ENCODE measurements at regions not wholly inside any gene's neighbourhood (a gene's known extent, or its start where the extent isn't known, plus 50 kb on each side); places are given as distances from the start of the nearest gene placed in this dataset.
A peak's percentile ranks its signal among the peaks of the same experiment; 100 is the strongest.

DNA sequence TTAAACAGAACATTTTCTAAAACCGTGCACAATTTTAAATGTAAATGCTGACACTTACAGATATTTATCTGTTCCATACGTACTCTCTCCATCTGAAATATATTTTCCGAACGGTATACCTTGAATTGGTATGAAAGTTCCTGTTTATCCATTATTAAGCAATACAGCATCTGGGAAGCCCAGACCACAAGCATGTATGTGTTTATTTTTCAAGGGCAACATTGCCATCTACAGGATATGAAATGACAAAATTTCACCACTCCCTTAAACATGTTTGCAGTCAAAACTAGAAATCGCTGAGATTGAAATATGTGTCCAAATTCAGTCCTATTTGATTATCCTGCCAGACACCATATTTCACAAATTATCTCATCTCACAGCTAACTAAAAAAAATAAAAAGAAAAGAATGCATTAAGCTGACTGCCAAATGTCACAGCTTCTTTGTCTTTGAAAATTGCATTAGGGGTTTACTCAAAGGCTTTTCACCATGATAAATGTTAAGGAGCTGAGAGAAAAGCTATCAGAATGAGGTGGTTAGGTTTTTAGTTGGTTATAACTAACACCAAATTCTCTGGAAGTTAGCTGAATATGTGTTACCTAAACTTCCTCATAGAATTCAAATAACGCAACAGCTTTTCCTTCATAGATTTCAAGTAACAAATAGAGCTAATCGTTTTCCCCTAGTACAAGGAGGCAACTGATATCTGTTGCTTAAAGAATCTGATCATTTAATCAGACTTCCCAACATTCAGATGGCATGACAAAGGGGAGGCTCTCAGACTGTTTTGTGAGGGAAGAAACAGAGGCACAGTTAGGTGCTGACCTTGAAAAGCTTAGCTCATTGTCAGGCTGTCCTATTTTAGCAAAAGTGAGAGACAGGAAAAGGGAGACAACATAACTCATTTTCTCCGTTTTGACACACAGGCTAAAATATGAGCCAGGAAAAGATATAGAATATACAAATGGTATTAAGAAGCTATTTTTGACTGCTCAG lies 533.1 kb downstream of the TBL1XR1 start:
- Histone ChIP-seq H3K9me3 (ENCODE audit: control extremely low read depth in 1 of 5, control insufficient read depth in 4 of 5, insufficient read depth in 2 of 5, low read depth in 1 of 5, low read length in 4 of 5) (no peaks in the 10 kb centered on the region), H3K4me3 (ENCODE audit: control insufficient read depth in 1 of 7, extremely low read depth in 1 of 7, insufficient read depth in 4 of 7, low read depth in 2 of 7, low read length in 6 of 7) (peak overlapping the region in 1 of 7 experiments; percentile 34), H3K27me3 (replicated peaks in 2 of 5; ENCODE audit: control insufficient read depth in 4 of 5, insufficient read depth in 5 of 5, low read length in 4 of 5) (no peaks in the 10 kb centered on the region), H3K27ac (ENCODE audit: insufficient read depth in 1 of 2, low read depth in 1 of 2, low read length in 2 of 2, poor library complexity in 1 of 2, severe bottlenecking in 2 of 2) (peak overlapping the region in 1 of 2 experiments; percentile 58), H3K36me3 (ENCODE audit: control insufficient read depth in 4 of 4, insufficient read depth in 4 of 4, low read length in 3 of 4) (no peaks in the 10 kb centered on the region), H3K4me1 (ENCODE audit: control extremely low read depth in 1 of 4, control insufficient read depth in 4 of 4, insufficient read depth in 4 of 4, low read length in 3 of 4) (peaks cover 0 to 18% (median 3%) of the 10 kb centered on the region in 4 experiments)
- ChIA-PET POLR2A (interaction anchor here (0.5 kb wide), 1 partner anchor 244 kb away, joined by 3 read pairs; no protein-coding TSS in a partner anchor), CTCF (interaction anchor here (0.5 to 1.3 kb wide), 4 partner anchors 15 to 1721 kb away, joined by 3 read pairs; no protein-coding TSS in a partner anchor)
- WGBS (ENCODE audit: insufficient coverage): 0% methylated on average over 2 of the region's 8 CpGs
- DNase-seq: peak; percentile 72 to 79 (median 72)

DNA sequence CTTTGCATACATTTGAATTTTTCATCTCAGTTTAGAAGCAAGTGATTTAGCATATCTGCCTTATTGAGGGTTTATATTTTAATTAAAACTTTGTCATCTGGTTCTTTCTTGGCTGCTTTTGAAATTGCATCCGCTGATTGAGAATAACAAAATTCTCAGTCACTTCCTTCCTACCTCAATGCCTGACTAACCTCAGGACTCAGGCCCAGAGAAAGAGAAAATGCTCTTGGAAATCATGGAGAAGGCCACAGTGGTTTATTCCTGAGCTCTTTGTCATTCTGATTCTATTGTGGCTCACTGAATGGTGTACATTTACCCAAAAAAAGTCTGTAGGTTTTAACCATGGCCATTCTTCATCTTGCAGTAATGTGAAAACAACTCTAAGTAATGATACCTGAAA lies 533.9 kb downstream of the TBL1XR1 start:
- H3K27me3 ChIP-seq (replicated peaks in 2 of 5; ENCODE audit: control insufficient read depth in 4 of 5, insufficient read depth in 5 of 5, low read length in 4 of 5): no peaks in the 10 kb centered on the region
- no CpG with 5 or more reads among the region's 1 CpG for WGBS (ENCODE audit: insufficient coverage)
- POLR2A ChIA-PET: no interaction called here

DNA sequence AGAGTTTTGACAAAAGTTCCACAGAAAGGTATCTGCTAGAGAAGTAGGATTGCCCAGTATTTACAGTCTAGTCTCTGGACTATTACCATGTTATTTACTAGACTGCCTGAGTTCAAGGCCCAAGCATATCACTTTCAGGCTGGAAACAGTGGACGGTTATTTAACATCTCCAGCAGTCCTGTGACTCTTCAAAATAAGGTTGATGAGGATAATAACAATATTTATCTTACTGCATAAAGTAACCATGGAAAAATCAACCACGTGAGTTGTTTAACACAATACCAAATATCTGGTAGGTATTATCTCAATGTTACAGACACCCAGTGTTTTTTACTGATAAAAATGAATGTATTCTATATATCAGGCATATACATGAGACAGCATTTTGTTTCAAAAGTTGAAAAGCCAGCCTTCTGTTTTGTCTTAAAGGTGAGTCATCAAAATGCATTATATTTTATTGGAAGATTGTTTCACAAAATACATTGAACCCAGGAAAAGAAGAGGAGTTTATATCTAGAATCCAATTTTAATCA lies 535.8 kb downstream of the TBL1XR1 start:
- Histone ChIP-seq H3K27me3 (replicated peaks in 2 of 5; ENCODE audit: control insufficient read depth in 4 of 5, insufficient read depth in 5 of 5, low read length in 4 of 5) (no peaks in the 10 kb centered on the region), H3K36me3 (ENCODE audit: control insufficient read depth in 4 of 4, insufficient read depth in 4 of 4, low read length in 3 of 4) (no peaks in the 10 kb centered on the region), H3K4me1 (ENCODE audit: control extremely low read depth in 1 of 4, control insufficient read depth in 4 of 4, insufficient read depth in 4 of 4, low read length in 3 of 4) (peaks cover 0 to 18% (median 3%) of the 10 kb centered on the region in 4 experiments), H3K27ac (ENCODE audit: insufficient read depth in 1 of 2, low read depth in 1 of 2, low read length in 2 of 2, poor library complexity in 1 of 2, severe bottlenecking in 2 of 2) (peak overlapping the region; percentile 56 to 89), H3K9me3 (ENCODE audit: control extremely low read depth in 1 of 5, control insufficient read depth in 4 of 5, insufficient read depth in 2 of 5, low read depth in 1 of 5, low read length in 4 of 5) (no peaks in the 10 kb centered on the region), H3K4me3 (ENCODE audit: control insufficient read depth in 1 of 7, extremely low read depth in 1 of 7, insufficient read depth in 4 of 7, low read depth in 2 of 7, low read length in 6 of 7) (no peak overlapping the region)
- no CpG with 5 or more reads among the region's 2 CpGs for WGBS (ENCODE audit: insufficient coverage)
- POLR2A ChIA-PET: no interaction called here
- CTCF ChIA-PET: no interaction called here
- peak; percentile 68 to 91 (median 78) for DNase-seq

More for the DNA sequence above, 533.9 kb downstream of the TBL1XR1 start:
- H3K4me1 ChIP-seq (ENCODE audit: control extremely low read depth in 1 of 4, control insufficient read depth in 4 of 4, insufficient read depth in 4 of 4, low read length in 3 of 4): peaks cover 0 to 18% (median 3%) of the 10 kb centered on the region in 4 experiments
- no peaks in the 10 kb centered on the region for H3K9me3 ChIP-seq (ENCODE audit: control extremely low read depth in 1 of 5, control insufficient read depth in 4 of 5, insufficient read depth in 2 of 5, low read depth in 1 of 5, low read length in 4 of 5)
- peak in 2 of 3 donors; percentile 13 to 22 for DNase-seq
- peak overlapping the region in 1 of 2 experiments; percentile 58 for H3K27ac ChIP-seq (ENCODE audit: insufficient read depth in 1 of 2, low read depth in 1 of 2, low read length in 2 of 2, poor library complexity in 1 of 2, severe bottlenecking in 2 of 2)
- no peaks in the 10 kb centered on the region for H3K36me3 ChIP-seq (ENCODE audit: control insufficient read depth in 4 of 4, insufficient read depth in 4 of 4, low read length in 3 of 4)
- H3K4me3 ChIP-seq (ENCODE audit: control insufficient read depth in 1 of 7, extremely low read depth in 1 of 7, insufficient read depth in 4 of 7, low read depth in 2 of 7, low read length in 6 of 7): peak overlapping the region in 1 of 7 experiments; percentile 34
- CTCF ChIA-PET: interaction anchor here (1.1 to 1.3 kb wide), 2 partner anchors 34 to 1722 kb away, joined by 3 read pairs; no protein-coding TSS in a partner anchor

DNA sequence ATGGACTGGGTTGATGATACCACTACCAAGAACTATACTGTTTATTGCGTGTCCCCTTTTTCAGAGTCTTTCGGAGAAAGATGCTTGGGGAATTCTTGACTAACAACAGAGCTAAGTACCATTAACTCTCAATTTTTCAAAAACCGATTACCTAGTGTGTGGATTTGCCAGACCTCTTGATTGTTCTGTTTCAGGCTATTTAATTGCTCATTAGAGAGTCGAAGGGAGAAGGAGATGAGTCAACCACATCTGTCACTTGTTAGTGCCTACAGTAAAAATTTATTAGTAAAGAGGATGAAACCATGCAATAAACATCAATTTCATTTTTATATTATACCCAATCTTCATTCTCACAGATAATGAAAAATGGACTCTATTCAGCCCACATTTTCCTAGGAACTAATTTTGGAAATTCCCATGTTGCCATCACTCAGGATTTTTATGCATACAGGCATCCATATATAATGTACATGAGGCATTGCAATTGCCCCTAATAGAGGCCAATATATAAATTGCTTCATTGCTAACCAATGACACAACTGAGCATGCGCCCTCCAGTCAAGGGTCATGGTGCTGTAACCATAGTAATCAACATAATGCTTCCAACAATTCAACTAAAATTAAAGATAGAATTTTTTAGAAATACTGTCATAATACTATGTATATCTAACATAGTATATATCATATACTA lies 541.7 kb downstream of the TBL1XR1 start:
- DNase-seq: no peak
- Histone ChIP-seq H3K36me3 (ENCODE audit: control insufficient read depth in 4 of 4, insufficient read depth in 4 of 4, low read length in 3 of 4) (no peaks in the 10 kb centered on the region), H3K9me3 (ENCODE audit: control extremely low read depth in 1 of 5, control insufficient read depth in 4 of 5, insufficient read depth in 2 of 5, low read depth in 1 of 5, low read length in 4 of 5) (no peaks in the 10 kb centered on the region), H3K4me1 (ENCODE audit: control extremely low read depth in 1 of 4, control insufficient read depth in 4 of 4, insufficient read depth in 4 of 4, low read length in 3 of 4) (no peaks in the 10 kb centered on the region), H3K27me3 (replicated peaks in 2 of 5; ENCODE audit: control insufficient read depth in 4 of 5, insufficient read depth in 5 of 5, low read length in 4 of 5) (no peaks in the 10 kb centered on the region), H3K27ac (ENCODE audit: insufficient read depth in 1 of 2, low read depth in 1 of 2, low read length in 2 of 2, poor library complexity in 1 of 2, severe bottlenecking in 2 of 2) (no peak overlapping the region), H3K4me3 (ENCODE audit: control insufficient read depth in 1 of 7, extremely low read depth in 1 of 7, insufficient read depth in 4 of 7, low read depth in 2 of 7, low read length in 6 of 7) (no peak overlapping the region)
- ChIA-PET POLR2A (no interaction called here), CTCF (no interaction called here)
- WGBS (ENCODE audit: insufficient coverage): 100% methylated on average over 2 of the region's 5 CpGs

DNA sequence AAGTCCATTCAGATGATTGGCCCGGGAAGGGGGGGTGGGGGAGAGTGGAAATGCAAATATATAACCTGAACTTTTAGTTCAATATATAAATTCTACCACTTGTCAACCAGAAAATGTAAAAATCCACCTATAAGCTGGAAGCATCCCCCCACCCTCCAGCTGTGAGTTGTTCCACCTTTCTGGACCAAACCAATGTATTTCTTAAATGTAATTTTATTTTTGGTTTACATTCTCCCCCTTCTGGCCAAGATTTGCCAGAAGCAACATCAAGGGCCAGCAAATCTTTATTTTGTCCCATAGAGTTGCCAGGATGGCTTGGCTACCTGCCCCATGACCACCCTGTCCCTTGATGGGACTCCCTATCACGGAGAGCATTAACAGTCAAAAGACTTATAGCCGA lies 545.7 kb downstream of the TBL1XR1 start:
- no peak overlapping the region for H3K27ac ChIP-seq (ENCODE audit: insufficient read depth in 1 of 2, low read depth in 1 of 2, low read length in 2 of 2, poor library complexity in 1 of 2, severe bottlenecking in 2 of 2)
- ChIA-PET POLR2A (no interaction called here), CTCF (no interaction called here)
- H3K9me3 ChIP-seq (ENCODE audit: control extremely low read depth in 1 of 5, control insufficient read depth in 4 of 5, insufficient read depth in 2 of 5, low read depth in 1 of 5, low read length in 4 of 5): no peaks in the 10 kb centered on the region
- no CpG with 5 or more reads among the region's 3 CpGs for WGBS (ENCODE audit: insufficient coverage)
- no peak for DNase-seq
- H3K27me3 ChIP-seq (replicated peaks in 2 of 5; ENCODE audit: control insufficient read depth in 4 of 5, insufficient read depth in 5 of 5, low read length in 4 of 5): no peaks in the 10 kb centered on the region
- H3K4me3 ChIP-seq (ENCODE audit: control insufficient read depth in 1 of 7, extremely low read depth in 1 of 7, insufficient read depth in 4 of 7, low read depth in 2 of 7, low read length in 6 of 7): no peak overlapping the region
- H3K36me3 ChIP-seq (ENCODE audit: control insufficient read depth in 4 of 4, insufficient read depth in 4 of 4, low read length in 3 of 4): no peaks in the 10 kb centered on the region
- H3K4me1 ChIP-seq (ENCODE audit: control extremely low read depth in 1 of 4, control insufficient read depth in 4 of 4, insufficient read depth in 4 of 4, low read length in 3 of 4): no peaks in the 10 kb centered on the region

DNA sequence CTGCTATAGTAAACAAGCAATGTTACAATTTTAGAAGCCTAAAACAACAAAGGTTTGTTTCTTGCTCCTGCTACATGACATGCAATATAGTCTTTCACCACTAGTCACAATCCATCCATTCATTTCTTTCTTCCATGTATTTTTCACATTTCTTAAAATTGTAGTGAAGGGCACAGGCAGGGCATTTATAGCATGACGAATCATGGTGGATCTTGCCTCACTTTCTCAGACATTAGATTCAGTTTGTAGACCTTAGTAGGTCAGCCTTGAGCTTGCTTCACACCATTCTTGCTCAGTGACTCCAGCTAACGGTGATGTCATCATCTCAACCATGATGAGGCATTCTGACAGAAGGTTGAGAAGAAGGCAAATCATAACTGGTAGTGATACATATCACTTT lies 546.8 kb downstream of the TBL1XR1 start:
- no peaks in the 10 kb centered on the region for H3K9me3 ChIP-seq (ENCODE audit: control extremely low read depth in 1 of 5, control insufficient read depth in 4 of 5, insufficient read depth in 2 of 5, low read depth in 1 of 5, low read length in 4 of 5)
- no peaks in the 10 kb centered on the region for H3K36me3 ChIP-seq (ENCODE audit: control insufficient read depth in 4 of 4, insufficient read depth in 4 of 4, low read length in 3 of 4)
- H3K4me1 ChIP-seq (ENCODE audit: control extremely low read depth in 1 of 4, control insufficient read depth in 4 of 4, insufficient read depth in 4 of 4, low read length in 3 of 4): no peaks in the 10 kb centered on the region
- no peak overlapping the region for H3K4me3 ChIP-seq (ENCODE audit: control insufficient read depth in 1 of 7, extremely low read depth in 1 of 7, insufficient read depth in 4 of 7, low read depth in 2 of 7, low read length in 6 of 7)
- no peaks in the 10 kb centered on the region for H3K27me3 ChIP-seq (replicated peaks in 2 of 5; ENCODE audit: control insufficient read depth in 4 of 5, insufficient read depth in 5 of 5, low read length in 4 of 5)
- WGBS (ENCODE audit: insufficient coverage): 0% methylated on average over 1 of the region's 2 CpGs
- peak in 2 of 3 donors; percentile 8 to 18 for DNase-seq
- ChIA-PET POLR2A (no interaction called here), CTCF (no interaction called here)
- no peak overlapping the region for H3K27ac ChIP-seq (ENCODE audit: insufficient read depth in 1 of 2, low read depth in 1 of 2, low read length in 2 of 2, poor library complexity in 1 of 2, severe bottlenecking in 2 of 2)
